ENCODE measurements at regions not wholly inside any gene's neighbourhood (a gene's known extent, or its start where the extent isn't known, plus 50 kb on each side); places are given as distances from the start of the nearest gene placed in this dataset.

DNA sequence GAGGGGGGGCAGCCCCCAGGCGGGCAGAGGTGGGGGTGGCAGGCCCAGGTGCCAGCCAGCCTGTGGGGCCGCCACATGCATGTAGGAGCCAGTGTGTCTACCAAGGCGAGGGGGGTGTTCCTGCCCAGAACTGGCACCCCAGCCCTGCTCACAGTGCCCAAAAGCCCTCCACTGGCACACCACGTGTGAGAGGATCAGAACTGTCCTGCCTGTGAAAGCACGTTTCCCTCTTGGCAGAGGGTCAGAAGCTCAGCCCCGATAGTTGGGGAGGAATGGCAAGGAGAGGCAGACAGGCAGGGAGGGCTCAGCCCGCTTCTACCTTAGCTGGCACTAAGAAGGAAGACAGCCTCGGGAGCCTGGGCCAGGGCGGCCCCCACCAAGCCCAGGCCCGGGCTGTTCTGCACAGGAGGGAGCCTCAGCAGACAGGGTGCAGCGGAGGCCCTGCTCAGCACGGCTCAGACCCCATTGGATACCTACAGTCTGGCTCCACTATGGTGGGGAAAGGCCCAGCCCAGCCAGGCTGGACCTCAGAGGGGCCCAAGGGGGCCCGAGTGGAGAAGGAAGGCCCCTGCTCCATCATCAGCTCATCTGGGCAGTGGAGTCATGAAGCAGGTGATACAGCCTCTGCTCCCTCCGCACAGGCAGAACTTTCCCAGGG lies 84.8 kb upstream of the LINGO1 start:
- no peak for DNase-seq (ENCODE audit: low read depth)
- no peak overlapping the region for H3K4me3 ChIP-seq (ENCODE audit: low read depth, low read length)
- TF ChIP-seq, protein P1, sequence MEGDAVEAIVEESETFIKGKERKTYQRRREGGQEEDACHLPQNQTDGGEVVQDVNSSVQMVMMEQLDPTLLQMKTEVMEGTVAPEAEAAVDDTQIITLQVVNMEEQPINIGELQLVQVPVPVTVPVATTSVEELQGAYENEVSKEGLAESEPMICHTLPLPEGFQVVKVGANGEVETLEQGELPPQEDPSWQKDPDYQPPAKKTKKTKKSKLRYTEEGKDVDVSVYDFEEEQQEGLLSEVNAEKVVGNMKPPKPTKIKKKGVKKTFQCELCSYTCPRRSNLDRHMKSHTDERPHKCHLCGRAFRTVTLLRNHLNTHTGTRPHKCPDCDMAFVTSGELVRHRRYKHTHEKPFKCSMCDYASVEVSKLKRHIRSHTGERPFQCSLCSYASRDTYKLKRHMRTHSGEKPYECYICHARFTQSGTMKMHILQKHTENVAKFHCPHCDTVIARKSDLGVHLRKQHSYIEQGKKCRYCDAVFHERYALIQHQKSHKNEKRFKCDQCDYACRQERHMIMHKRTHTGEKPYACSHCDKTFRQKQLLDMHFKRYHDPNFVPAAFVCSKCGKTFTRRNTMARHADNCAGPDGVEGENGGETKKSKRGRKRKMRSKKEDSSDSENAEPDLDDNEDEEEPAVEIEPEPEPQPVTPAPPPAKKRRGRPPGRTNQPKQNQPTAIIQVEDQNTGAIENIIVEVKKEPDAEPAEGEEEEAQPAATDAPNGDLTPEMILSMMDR (IDR thresholded peaks at IDR 0.05; ENCODE audit: insufficient read depth, low read depth, low read length, missing control alignments) = no peak

DNA sequence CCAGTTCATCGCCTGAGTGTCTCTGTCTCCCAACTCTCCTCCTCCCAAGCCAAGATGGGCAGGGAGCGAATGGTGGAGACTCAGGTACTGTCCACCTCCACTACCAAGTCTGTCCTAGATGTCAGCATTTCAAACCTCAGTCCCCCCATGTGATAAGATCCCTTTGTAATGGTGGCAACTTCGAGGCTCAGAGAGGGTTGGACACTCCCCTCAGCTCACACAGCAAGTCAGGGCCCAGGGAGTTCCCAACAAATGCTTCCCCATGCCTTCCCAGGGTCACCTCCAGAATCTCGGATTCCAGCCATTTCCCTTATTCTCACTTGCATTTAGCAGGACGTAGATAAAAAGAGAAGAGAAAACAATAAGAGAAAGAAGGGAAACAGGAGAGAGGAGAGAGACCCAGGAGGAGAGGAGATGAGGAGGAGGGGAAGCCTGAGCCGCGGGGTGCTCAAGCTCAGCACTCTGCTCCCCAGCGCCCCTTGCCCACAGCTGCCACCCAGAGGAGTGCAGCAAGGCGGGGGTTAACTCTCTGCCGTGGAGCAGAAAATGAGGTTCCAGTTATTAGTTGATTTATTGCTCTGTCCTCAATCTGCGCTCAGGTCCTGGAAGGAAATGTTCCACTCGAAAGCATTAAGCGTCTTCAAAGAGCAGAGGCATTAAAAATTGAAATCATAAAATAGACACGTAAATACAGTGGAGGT lies 84.1 kb upstream of the LINGO1 start:
- no peak for DNase-seq (ENCODE audit: low read depth)
- H3K4me3 ChIP-seq (ENCODE audit: low read depth, low read length) = no peak overlapping the region
- TF ChIP-seq, protein P1 (IDR thresholded peaks at IDR 0.05; ENCODE audit: insufficient read depth, low read depth, low read length, missing control alignments) = no peak

DNA sequence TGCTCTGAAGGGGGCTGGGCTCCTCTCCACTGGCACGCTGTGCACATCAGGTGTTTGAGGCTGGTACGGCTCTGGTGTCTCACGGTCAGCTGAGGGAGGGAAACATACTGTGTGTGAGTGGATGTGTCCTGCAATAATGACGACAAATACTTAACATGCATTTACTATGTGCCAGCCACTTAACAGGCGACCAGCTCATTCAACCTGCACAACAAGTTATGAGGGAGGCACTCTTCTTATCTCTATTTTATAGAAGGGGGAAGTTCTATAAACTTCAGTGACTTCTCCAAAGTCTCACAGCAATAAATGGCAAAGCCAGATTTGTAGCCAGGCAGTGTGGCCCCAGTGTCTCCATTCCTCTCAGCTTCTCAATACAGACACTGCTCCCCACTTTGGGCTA lies 83.1 kb upstream of the LINGO1 start:
- no peak overlapping the region for H3K4me3 ChIP-seq (ENCODE audit: low read depth, low read length)
- TF ChIP-seq, protein P1 (IDR thresholded peaks at IDR 0.05; ENCODE audit: insufficient read depth, low read depth, low read length, missing control alignments) = no peak
- no peak for DNase-seq (ENCODE audit: low read depth)

DNA sequence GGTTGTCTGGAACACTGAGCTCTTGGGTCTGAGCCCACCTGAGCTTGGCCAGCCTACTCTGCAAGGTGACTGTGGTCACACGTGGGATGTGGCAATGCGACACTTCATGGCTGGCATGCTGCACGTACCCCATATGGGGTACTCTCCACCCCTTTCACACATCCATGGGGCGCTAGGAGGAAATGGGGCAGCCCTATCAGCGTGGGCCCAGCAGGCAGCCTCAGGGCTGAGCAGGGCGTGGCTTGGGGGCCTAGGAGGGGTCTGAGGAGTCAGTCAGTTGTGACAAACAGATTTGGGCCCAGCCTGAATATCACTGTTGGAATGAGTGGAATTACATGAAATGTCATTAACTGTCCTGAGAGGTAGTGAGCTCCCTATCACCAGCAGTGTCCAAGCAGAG lies 82.3 kb upstream of the LINGO1 start:
- TF ChIP-seq, protein P1 (IDR thresholded peaks at IDR 0.05; ENCODE audit: insufficient read depth, low read depth, low read length, missing control alignments) = no peak
- no peak for DNase-seq (ENCODE audit: low read depth)
- no peak overlapping the region for H3K4me3 ChIP-seq (ENCODE audit: low read depth, low read length)

DNA sequence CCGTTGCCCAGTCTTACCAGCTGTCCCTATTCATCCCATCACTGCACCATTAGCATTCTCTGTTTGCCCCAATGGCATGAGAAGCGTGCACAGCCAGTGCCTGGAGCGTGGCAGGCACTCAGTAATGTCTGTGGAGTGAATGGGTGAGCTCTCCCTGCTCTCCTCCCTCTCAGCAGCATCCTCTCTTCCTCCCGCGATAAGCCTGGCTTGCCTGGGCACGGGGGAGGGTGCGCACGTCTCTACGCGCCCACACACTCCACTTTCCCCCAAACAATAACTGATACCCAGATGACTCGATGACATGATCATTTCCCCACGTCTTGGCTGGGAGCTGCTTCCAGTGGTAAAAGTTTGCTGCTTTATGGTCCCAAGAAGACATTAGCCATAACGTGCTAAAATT lies 81.8 kb upstream of the LINGO1 start:
- TF ChIP-seq, protein P1 (IDR thresholded peaks at IDR 0.05; ENCODE audit: insufficient read depth, low read depth, low read length, missing control alignments) = no peak
- no peak for DNase-seq (ENCODE audit: low read depth)
- no peak overlapping the region for H3K4me3 ChIP-seq (ENCODE audit: low read depth, low read length)

DNA sequence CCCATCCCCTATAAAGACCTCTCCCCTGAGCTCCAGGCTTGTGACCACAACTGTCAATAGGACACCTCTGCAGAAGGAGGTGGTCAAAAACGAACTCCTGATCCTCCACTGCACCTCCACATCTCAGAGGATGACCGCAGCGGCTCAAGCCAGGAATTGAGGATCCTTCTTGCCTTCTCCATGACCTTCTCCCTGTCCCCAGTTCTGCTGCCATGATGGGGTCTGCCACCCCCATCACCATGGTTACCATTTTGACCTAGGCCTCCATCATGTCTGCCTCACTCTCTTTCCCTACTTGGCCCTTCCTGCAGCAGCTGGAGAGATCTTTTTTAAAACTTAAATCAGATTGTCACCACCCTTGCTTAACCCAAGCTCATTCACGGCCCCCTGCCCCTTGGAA lies 81.3 kb upstream of the LINGO1 start:
- TF ChIP-seq, protein P1 (IDR thresholded peaks at IDR 0.05; ENCODE audit: insufficient read depth, low read depth, low read length, missing control alignments) = no peak
- no peak overlapping the region for H3K4me3 ChIP-seq (ENCODE audit: low read depth, low read length)
- DNase-seq (ENCODE audit: low read depth) = no peak

Data from GM12865 (cell line).